ENCODE measurements at regions not wholly inside any gene's neighbourhood (a gene's known extent, or its start where the extent isn't known, plus 50 kb on each side); places are given as distances from the start of the nearest gene placed in this dataset.

- no peaks in the 10 kb centered on the region for H3K36me3 ChIP-seq (ENCODE audit: low read depth)
- peak overlapping the region; percentile 99 for H3K27ac ChIP-seq
- peak overlapping the region; percentile 45; the same call in 1 of the 2 replicates for H3K4me3 ChIP-seq
- POLR2A ChIA-PET (ENCODE audit: unreplicated experiment), result no interaction called here
- peak; percentile 80 to 86 for DNase-seq
- no peaks in the 10 kb centered on the region for H4K20me1 ChIP-seq (ENCODE audit: insufficient read depth)
- intact Hi-C loops (cut with micrococcal nuclease; ENCODE audit: unreplicated experiment), result loop anchor here (1.0 to 5.0 kb wide), 4 partner anchors 67 to 128 kb away; partner anchors contain the start of gene SPIN4
- CTCF ChIA-PET, result no interaction called here
- H3K27me3 ChIP-seq (ENCODE audit: insufficient read depth, low read depth), result no peaks in the 10 kb centered on the region
- H3F3A ChIP-seq (ENCODE audit: insufficient read depth, low read depth), result peaks cover 11% of the 10 kb centered on the region; the same call in 1 of the 2 replicates
- no peaks in the 10 kb centered on the region for H3K9me2 ChIP-seq (ENCODE audit: insufficient read depth)
- H2AFZ ChIP-seq, result no peak overlapping the region; the same call in 1 of the 2 replicates
- no peaks in the 10 kb centered on the region; the same call in 1 of the 2 replicates for H3K9me3 ChIP-seq (ENCODE audit: insufficient read depth, low read depth)
- peak overlapping the region; percentile 90 for H3K4me2 ChIP-seq
- TF ChIP-seq CTCF (conservative IDR thresholded peaks at IDR 0.05) (no peak), EZH2 (IDR thresholded peaks at IDR 0.05; ENCODE audit: low read depth) (no peak)
- peaks cover 32% of the 10 kb centered on the region for H3K4me1 ChIP-seq (replicated peaks; ENCODE audit: insufficient read depth)
- BruUV-seq (replicated peaks), result TSS peak; percentile 83
- no peaks in the 10 kb centered on the region; the same call in 1 of the 2 replicates for H3K79me2 ChIP-seq (ENCODE audit: low read depth)
Measured at GRCh38 chrX:63434665-63435064, 83.5 kb upstream of the SPIN4 start.

GRCh38 chrX:63434206-63434605 is 83.1 kb upstream of the SPIN4 start:
- ChIA-PET POLR2A (ENCODE audit: unreplicated experiment) (no interaction called here), CTCF (no interaction called here)
- no peaks in the 10 kb centered on the region; the same call in 1 of the 2 replicates for H3K9me3 ChIP-seq (ENCODE audit: insufficient read depth, low read depth)
- intact Hi-C loops (cut with micrococcal nuclease; ENCODE audit: unreplicated experiment), result loop anchor here (1.0 to 5.0 kb wide), 4 partner anchors 67 to 128 kb away; partner anchors contain the start of gene SPIN4
- BruUV-seq (replicated peaks), result no TSS peak
- H3K9me2 ChIP-seq (ENCODE audit: insufficient read depth), result no peaks in the 10 kb centered on the region
- peak overlapping the region; percentile 45; the same call in 1 of the 2 replicates for H3K4me3 ChIP-seq
- DNase-seq, result peak; percentile 80 to 86
- no peak overlapping the region; the same call in 1 of the 2 replicates for H2AFZ ChIP-seq
- peak overlapping the region; percentile 99 for H3K27ac ChIP-seq
- H3K79me2 ChIP-seq (ENCODE audit: low read depth), result no peaks in the 10 kb centered on the region; the same call in 1 of the 2 replicates
- peaks cover 3% of the 10 kb centered on the region; the same call in 1 of the 2 replicates for H3K36me3 ChIP-seq (ENCODE audit: low read depth)
- peaks cover 11% of the 10 kb centered on the region; the same call in 1 of the 2 replicates for H3F3A ChIP-seq (ENCODE audit: insufficient read depth, low read depth)
- TF ChIP-seq CTCF (conservative IDR thresholded peaks at IDR 0.05) (no peak), EZH2 (IDR thresholded peaks at IDR 0.05; ENCODE audit: low read depth) (no peak)
- peak overlapping the region; percentile 90 for H3K4me2 ChIP-seq
- H3K27me3 ChIP-seq (ENCODE audit: insufficient read depth, low read depth), result no peaks in the 10 kb centered on the region
- H4K20me1 ChIP-seq (ENCODE audit: insufficient read depth), result no peaks in the 10 kb centered on the region
- H3K4me1 ChIP-seq (replicated peaks; ENCODE audit: insufficient read depth), result peaks cover 32% of the 10 kb centered on the region

GRCh38 chrX:63430026-63430425 is 78.9 kb upstream of the SPIN4 start:
- no TSS peak for BruUV-seq (replicated peaks)
- DNase-seq, result no peak
- Histone ChIP-seq H3K9me3 (ENCODE audit: insufficient read depth, low read depth) (no peaks in the 10 kb centered on the region; the same call in 1 of the 2 replicates), H2AFZ (no peak overlapping the region), H4K20me1 (ENCODE audit: insufficient read depth) (no peaks in the 10 kb centered on the region), H3K4me3 (no peak overlapping the region), H3K9me2 (ENCODE audit: insufficient read depth) (no peaks in the 10 kb centered on the region), H3K27me3 (ENCODE audit: insufficient read depth, low read depth) (no peaks in the 10 kb centered on the region), H3K79me2 (ENCODE audit: low read depth) (no peaks in the 10 kb centered on the region; the same call in 1 of the 2 replicates), H3K4me2 (no peak overlapping the region), H3F3A (ENCODE audit: insufficient read depth, low read depth) (peaks cover 16% of the 10 kb centered on the region; the same call in 1 of the 2 replicates), H3K36me3 (ENCODE audit: low read depth) (peaks cover 14% of the 10 kb centered on the region; the same call in 1 of the 2 replicates), H3K4me1 (replicated peaks; ENCODE audit: insufficient read depth) (peaks cover 47% of the 10 kb centered on the region), H3K27ac (no peak overlapping the region)
- CTCF ChIA-PET, result no interaction called here
- intact Hi-C loops (cut with micrococcal nuclease; ENCODE audit: unreplicated experiment), result loop anchor here (5.0 kb wide), 2 partner anchors 63 to 132 kb away; no protein-coding TSS in a partner anchor
- POLR2A ChIA-PET (ENCODE audit: unreplicated experiment), result no interaction called here
- no peak for TF ChIP-seq CTCF (conservative IDR thresholded peaks at IDR 0.05)
- no peak for TF ChIP-seq EZH2 (IDR thresholded peaks at IDR 0.05; ENCODE audit: low read depth)

All from PC-9 (cell line).